K562 (cell line): ENCODE measurements at regions not wholly inside any gene's neighbourhood (a gene's known extent, or its start where the extent isn't known, plus 50 kb on each side); places are given as distances from the start of the nearest gene placed in this dataset.

ENCODE experiments used
- ATAC-seq: fragments of 200-7000 bp; cut with Tn5 transposase; 3 replicates; pipeline ENCODE4 v1.9.1; 2020; ENCODE audit warnings: moderate library complexity
- BruUV-seq: library from RNA; stranded (reverse); fragments of 400-500 nt; replicated peaks from 2 replicates; lab custom pipeline; 2021; lab: Mats Ljungman, UMichigan
- CTCF ChIA-PET: fragments of 300-600 bp; formaldehyde crosslinking; extraction: SDS; loops from one replicate; lab custom pipeline; 2021; ENCODE audit warnings: low intra/inter-chr PET ratio; lab: Yijun Ruan, JAX
- POLR2A ChIA-PET: fragments of 300-600, 350-650 bp; sonication (Branson Sonifier 250); formaldehyde crosslinking; extraction: SDS; loops from one replicate; lab custom pipeline; 2021; ENCODE audit warnings: antibody characterized with exemption, inconsistent platforms; lab: Yijun Ruan, JAX
- DNase-seq, 4 experiments: peaks; one replicate each; pipeline versions ENCODE4 v3.0.0 to v3.0.0-alpha.2; 2011 to 2018; ENCODE audit warnings: low spot score in 3 of 4, mixed read lengths in 3 of 4; ENCODE audit errors: extremely low read depth in 1 of 4
- FAIRE-seq: peaks from 2 replicates; lab custom pipeline; 2011; peaks lifted over from hg19 to GRCh38; lab: Jason Lieb, UNC
- H2AFZ ChIP-seq: 2 replicates; pipeline ENCODE4 v1.6.0; 2011; ENCODE audit warnings: low read depth, low read length, control low read depth, inconsistent platforms
- H3K27ac ChIP-seq: fragments of 200-600 bp; 3 replicates; pipeline ENCODE4 v1.8.0; 2011; ENCODE audit warnings: low read depth, mild to moderate bottlenecking, control low read depth, inconsistent platforms, low read length, moderate library complexity, mixed read lengths; ENCODE audit errors: extremely low read depth
- H3K27me3 ChIP-seq, 2 experiments: fragments of 300-600 bp in 1 of 2; 2 replicates in 1 of 2; 3 replicates in 1 of 2; pipeline versions ENCODE4 v1.6.0 to v1.8.0; 2011; ENCODE audit warnings: inconsistent platforms in 2 of 2, low read length in 2 of 2, mild to moderate bottlenecking in 1 of 2, mixed read lengths in 1 of 2, moderate library complexity in 1 of 2; ENCODE audit not compliant: control insufficient read depth in 2 of 2, insufficient read depth in 2 of 2
- H3K36me3 ChIP-seq: fragments of 300-600 bp; 3 replicates; pipeline ENCODE4 v1.8.0; 2011; ENCODE audit warnings: mild to moderate bottlenecking, low read length, inconsistent platforms; ENCODE audit not compliant: control insufficient read depth, insufficient read depth
- H3K4me1 ChIP-seq, 2 experiments: fragments of 200-600 bp in 1 of 2; replicated peaks in 1 of 2; 2 replicates in 1 of 2; 3 replicates in 1 of 2; pipeline versions ENCODE4 v1.5.1 to v1.8.0; 2011; ENCODE audit warnings: inconsistent platforms in 2 of 2, low read length in 2 of 2, mild to moderate bottlenecking in 1 of 2, mixed read lengths in 1 of 2, moderate library complexity in 1 of 2; ENCODE audit not compliant: control insufficient read depth in 2 of 2, insufficient read depth in 2 of 2
- H3K4me2 ChIP-seq: 2 replicates; pipeline ENCODE4 v1.6.1; 2011; ENCODE audit warnings: low read length, control low read depth, inconsistent platforms, mixed read lengths; ENCODE audit not compliant: insufficient read depth
- H3K4me3 ChIP-seq: fragments of 200-600 bp; sonication (generic), shearing (Covaris generic); 2 replicates; pipeline ENCODE4 v1.5.1; 2016; ENCODE audit warnings: control low read depth, inconsistent platforms
- H3K79me2 ChIP-seq: fragments of 200-600 bp; 3 replicates; pipeline ENCODE4 v1.8.0; 2011; ENCODE audit warnings: low read length, inconsistent platforms; ENCODE audit not compliant: control insufficient read depth, insufficient read depth
- H3K9ac ChIP-seq, 2 experiments: 2 replicates each; pipeline versions ENCODE4 v1.6.0 to v1.6.1; 2011; ENCODE audit warnings: low read depth in 2 of 2, low read length in 2 of 2, control low read depth in 1 of 2, inconsistent platforms in 1 of 2, mild to moderate bottlenecking in 1 of 2, mixed read lengths in 1 of 2; ENCODE audit not compliant: insufficient read depth in 1 of 2
- H3K9me1 ChIP-seq: one replicate; pipeline ENCODE4 v1.6.0; 2011; ENCODE audit warnings: inconsistent platforms, mild to moderate bottlenecking, low read length, moderate library complexity; ENCODE audit not compliant: control insufficient read depth, insufficient read depth
- H3K9me3 ChIP-seq: replicated peaks from 2 replicates; pipeline ENCODE4 v1.5.1; 2011; ENCODE audit warnings: low read depth, low read length, inconsistent platforms; ENCODE audit not compliant: control insufficient read depth, insufficient read depth
- H4K20me1 ChIP-seq: replicated peaks from 2 replicates; pipeline ENCODE4 v1.6.1; 2011; ENCODE audit warnings: low read length, inconsistent platforms, mixed read lengths; ENCODE audit not compliant: control insufficient read depth, insufficient read depth
- E4F1 ChIP-seq: fragments of 250-450 bp; sonication (Bioruptor Pico); IDR thresholded peaks from 2 replicates; pipeline ENCODE4 v1.5.0; 2021; ENCODE audit warnings: mild to moderate bottlenecking, borderline replicate concordance
- FOXK2 ChIP-seq, 2 experiments: fragments of 450-650 bp; IDR thresholded peaks in 1 of 2; conservative IDR thresholded peaks in 1 of 2; 2 replicates each; pipeline ENCODE4 v1.6.1; 2016; ENCODE audit warnings: low read depth in 2 of 2, mild to moderate bottlenecking in 1 of 2
- HMGN3 ChIP-seq: IDR thresholded peaks from 2 replicates; pipeline ENCODE4 v1.6.1; 2011; ENCODE audit warnings: borderline replicate concordance, low read depth, mild to moderate bottlenecking, mixed read lengths, low read length; ENCODE audit not compliant: insufficient read length; ENCODE audit errors: extremely low read depth
- NCOA6 ChIP-seq: fragments of 450-650 bp; IDR thresholded peaks from 2 replicates; pipeline ENCODE4 v1.6.1; 2017; ENCODE audit warnings: mild to moderate bottlenecking
- PHTF2 ChIP-seq: fragments of 250-450 bp; sonication (Bioruptor Pico); IDR thresholded peaks from 2 replicates; pipeline ENCODE4 v1.5.0; 2021; ENCODE audit warnings: mild to moderate bottlenecking
- PTRF ChIP-seq: fragments of 450-650 bp; IDR thresholded peaks from 2 replicates; pipeline ENCODE4 v1.6.1; 2016; ENCODE audit warnings: mild to moderate bottlenecking, missing genetic modification characterization, missing compliant biosample characterization
- SMARCB1 ChIP-seq: IDR thresholded peaks from 2 replicates; pipeline ENCODE4 v1.6.1; 2011; ENCODE audit warnings: improper control_type of control experiment, low read depth; ENCODE audit not compliant: insufficient read length
- SRF ChIP-seq, 2 experiments: fragments of 250-450, 450-650 bp in 1 of 2; sonication (Bioruptor Pico) in 1 of 2; sonication (generic) in 1 of 2; formaldehyde crosslinking; IDR thresholded peaks; 2 replicates each; pipeline versions ENCODE4 v1.5.0 to v1.5.1; 2020 to 2022; ENCODE audit warnings: mild to moderate bottlenecking in 1 of 2, missing genetic modification reagents in 1 of 2
- TAF1 ChIP-seq: IDR thresholded peaks from 2 replicates; pipeline ENCODE4 v1.6.1; 2011; ENCODE audit warnings: mild to moderate bottlenecking, low read length, moderate library complexity; ENCODE audit not compliant: insufficient read depth, control insufficient read depth, severe bottlenecking; ENCODE audit errors: extremely low read depth
- TRIM24 ChIP-seq, 2 experiments: fragments of 450-650 bp; IDR thresholded peaks; 2 replicates each; pipeline ENCODE4 v1.6.1; 2016
- ZNF23 ChIP-seq: fragments of 250-450 bp; sonication (Bioruptor Pico); IDR thresholded peaks from 2 replicates; pipeline ENCODE4 v1.4.0; 2020; ENCODE audit warnings: mild to moderate bottlenecking
- ZNF408 ChIP-seq: fragments of 250-450 bp; sonication (Bioruptor Pico); IDR thresholded peaks from 2 replicates; pipeline ENCODE4 v1.4.0; 2020; ENCODE audit warnings: low read depth, mild to moderate bottlenecking, moderate library complexity
- ZNF561 ChIP-seq: fragments of 450-650 bp; formaldehyde crosslinking; conservative IDR thresholded peaks from 2 replicates; pipeline ENCODE4 v1.4.0; 2020; ENCODE audit warnings: mild to moderate bottlenecking, moderate library complexity
- ZNF830 ChIP-seq: fragments of 250-450 bp; sonication (Bioruptor Pico); IDR thresholded peaks from 2 replicates; pipeline ENCODE4 v1.5.0; 2021; ENCODE audit warnings: mild to moderate bottlenecking
- WGBS: fragments of 100-300 bp; shearing (Covaris generic); methylation state at CpG from one replicate; pipeline ENCODE4 v1.1.6; 2016; ENCODE audit warnings: low coverage, mixed read lengths; ENCODE audit not compliant: insufficient coverage; ENCODE audit errors: missing lambda C conversion rate; 5-methylcytosine and 5-hydroxymethylcytosine counted together
- in situ Hi-C: fragments of 300-500 bp; cut with MboI; formaldehyde crosslinking; loops from 4 replicates; pipeline ENCODE4 v1.15.0; 2018; ENCODE audit warnings: inconsistent platforms, mixed read lengths
- intact Hi-C: fragments of 100-400 bp; cut with micrococcal nuclease; formaldehyde crosslinking; loops from 2 replicates; pipeline ENCODE4 v1.14.2; 2022

GRCh38 chr6:23842760-23843159 is 283.3 kb upstream of the NRSN1 start:
- POLR2A ChIA-PET, result no interaction called here
- no peaks in the 10 kb centered on the region for H3K9me3 ChIP-seq
- no peaks in the 10 kb centered on the region for H3K79me2 ChIP-seq
- H3K4me3 ChIP-seq, result no peak overlapping the region
- in situ Hi-C loops, result no loop called here
- H3K36me3 ChIP-seq, result no peaks in the 10 kb centered on the region
- DNase-seq (no peak), ATAC-seq (no peak), FAIRE-seq (no peak)
- H3K9me1 ChIP-seq, result no peaks in the 10 kb centered on the region
- intact Hi-C loops, result no loop called here
- 0% methylated on average over 3 of the region's 3 CpGs for WGBS
- H3K4me1 ChIP-seq, result no peaks in the 10 kb centered on the region
- CTCF ChIA-PET, result no interaction called here
- no TSS peak for BruUV-seq
- no peak overlapping the region for H2AFZ ChIP-seq
- no peak for TF ChIP-seq FOXK2 (conservative IDR thresholded peaks at IDR 0.05 in 1 of 2, IDR thresholded peaks at IDR 0.05 in 1 of 2; ENCODE audit: low read depth in 2 of 2)
- TF ChIP-seq TRIM24 (IDR thresholded peaks at IDR 0.05), result no peak
- no peak for TF ChIP-seq SMARCB1
- TF ChIP-seq ZNF830 (CRISPR knock-in tag), result no peak
- TF ChIP-seq SRF (CRISPR knock-in tag; IDR thresholded peaks at IDR 0.05), result no peak
- TF ChIP-seq ZNF23 (CRISPR knock-in tag), result no peak
- TF ChIP-seq TAF1, result no peak
- TF ChIP-seq ZNF561 (CRISPR knock-in tag), result no peak
- TF ChIP-seq PHTF2 (CRISPR knock-in tag), result no peak
- no peak for TF ChIP-seq NCOA6
- TF ChIP-seq E4F1 (CRISPR knock-in tag), result no peak
- no peak for TF ChIP-seq ZNF408 (CRISPR knock-in tag)
- TF ChIP-seq HMGN3, result no peak
- TF ChIP-seq PTRF (tag), result no peak
- no peak overlapping the region for H3K27ac ChIP-seq
- no peak overlapping the region for H3K4me2 ChIP-seq
- H4K20me1 ChIP-seq, result no peaks in the 10 kb centered on the region
- no peak overlapping the region for H3K9ac ChIP-seq
- no peaks in the 10 kb centered on the region for H3K27me3 ChIP-seq
